ENCODE measurements at regions not wholly inside any gene's neighbourhood (a gene's known extent, or its start where the extent isn't known, plus 50 kb on each side); places are given as distances from the start of the nearest gene placed in this dataset.

DNA sequence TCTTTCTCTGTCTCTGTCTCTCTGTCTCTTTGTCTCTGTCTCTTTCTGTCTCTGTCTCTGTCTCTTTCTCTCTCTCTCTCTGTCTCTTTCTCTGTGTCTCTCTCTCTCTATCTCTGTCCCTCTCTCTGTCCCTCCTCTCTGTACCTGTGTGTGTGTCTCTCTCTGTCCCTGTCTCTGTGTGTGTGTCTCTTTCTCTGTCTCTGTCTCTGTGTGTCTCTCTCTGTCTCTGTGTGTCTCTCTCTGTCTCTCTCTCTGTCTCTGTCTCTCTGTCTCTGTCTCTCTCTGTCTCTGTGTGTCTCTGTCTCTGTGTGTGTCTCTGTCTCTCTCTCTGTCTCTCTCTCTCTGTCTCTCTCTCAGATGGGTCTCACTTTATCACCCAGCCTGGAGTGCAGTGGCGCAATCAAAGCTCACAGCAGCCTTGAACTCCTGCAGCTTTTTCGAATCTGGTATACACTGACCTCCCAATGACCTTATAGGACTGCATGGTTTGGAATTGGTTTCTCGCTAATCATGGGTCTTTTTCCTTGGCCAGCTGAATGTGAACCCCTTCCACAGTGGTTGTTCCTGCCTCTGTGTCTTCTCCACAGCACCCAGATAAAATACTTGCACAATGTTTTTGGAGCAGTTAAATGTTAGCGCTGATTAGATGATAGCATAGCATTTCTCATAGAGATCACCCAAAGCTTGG is 102.6 kb upstream of the KLHL25 start:
- TF ChIP-seq POLR2A (IDR thresholded peaks at IDR 0.05), result no peak
- no peak for TF ChIP-seq POLR2AphosphoS5 (IDR thresholded peaks at IDR 0.05)
- TF ChIP-seq, protein P1, sequence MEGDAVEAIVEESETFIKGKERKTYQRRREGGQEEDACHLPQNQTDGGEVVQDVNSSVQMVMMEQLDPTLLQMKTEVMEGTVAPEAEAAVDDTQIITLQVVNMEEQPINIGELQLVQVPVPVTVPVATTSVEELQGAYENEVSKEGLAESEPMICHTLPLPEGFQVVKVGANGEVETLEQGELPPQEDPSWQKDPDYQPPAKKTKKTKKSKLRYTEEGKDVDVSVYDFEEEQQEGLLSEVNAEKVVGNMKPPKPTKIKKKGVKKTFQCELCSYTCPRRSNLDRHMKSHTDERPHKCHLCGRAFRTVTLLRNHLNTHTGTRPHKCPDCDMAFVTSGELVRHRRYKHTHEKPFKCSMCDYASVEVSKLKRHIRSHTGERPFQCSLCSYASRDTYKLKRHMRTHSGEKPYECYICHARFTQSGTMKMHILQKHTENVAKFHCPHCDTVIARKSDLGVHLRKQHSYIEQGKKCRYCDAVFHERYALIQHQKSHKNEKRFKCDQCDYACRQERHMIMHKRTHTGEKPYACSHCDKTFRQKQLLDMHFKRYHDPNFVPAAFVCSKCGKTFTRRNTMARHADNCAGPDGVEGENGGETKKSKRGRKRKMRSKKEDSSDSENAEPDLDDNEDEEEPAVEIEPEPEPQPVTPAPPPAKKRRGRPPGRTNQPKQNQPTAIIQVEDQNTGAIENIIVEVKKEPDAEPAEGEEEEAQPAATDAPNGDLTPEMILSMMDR (IDR thresholded peaks at IDR 0.05), result no peak
- TF ChIP-seq EP300 (IDR thresholded peaks at IDR 0.05; ENCODE audit: low read depth), result no peak
- WGBS, 2 donors (ENCODE audit: low coverage in 1 of 2), result 69 to 88% methylated on average over 1 to 4 of the region's 4 CpGs
- in situ Hi-C loops (cut with MboI; ENCODE audit: low pct_ligation_motif_present in 1 of 4, low pct_unique_long_range_greater_than_20kb in 1 of 4, low sequenced_read_pairs in 3 of 4) (no loop called here), intact Hi-C loops (cut with DNase I; ENCODE audit: low total_unique reads) (no loop called here)
- Histone ChIP-seq H3K4me1 (no peaks in the 10 kb centered on the region), H3K4me3 (no peak overlapping the region), H3K36me3 (no peaks in the 10 kb centered on the region), H3K27me3 (peaks cover 19% of the 10 kb centered on the region), H3K9me3 (no peaks in the 10 kb centered on the region), H3K27ac (no peak overlapping the region)
- DNase-seq, result no peak

DNA sequence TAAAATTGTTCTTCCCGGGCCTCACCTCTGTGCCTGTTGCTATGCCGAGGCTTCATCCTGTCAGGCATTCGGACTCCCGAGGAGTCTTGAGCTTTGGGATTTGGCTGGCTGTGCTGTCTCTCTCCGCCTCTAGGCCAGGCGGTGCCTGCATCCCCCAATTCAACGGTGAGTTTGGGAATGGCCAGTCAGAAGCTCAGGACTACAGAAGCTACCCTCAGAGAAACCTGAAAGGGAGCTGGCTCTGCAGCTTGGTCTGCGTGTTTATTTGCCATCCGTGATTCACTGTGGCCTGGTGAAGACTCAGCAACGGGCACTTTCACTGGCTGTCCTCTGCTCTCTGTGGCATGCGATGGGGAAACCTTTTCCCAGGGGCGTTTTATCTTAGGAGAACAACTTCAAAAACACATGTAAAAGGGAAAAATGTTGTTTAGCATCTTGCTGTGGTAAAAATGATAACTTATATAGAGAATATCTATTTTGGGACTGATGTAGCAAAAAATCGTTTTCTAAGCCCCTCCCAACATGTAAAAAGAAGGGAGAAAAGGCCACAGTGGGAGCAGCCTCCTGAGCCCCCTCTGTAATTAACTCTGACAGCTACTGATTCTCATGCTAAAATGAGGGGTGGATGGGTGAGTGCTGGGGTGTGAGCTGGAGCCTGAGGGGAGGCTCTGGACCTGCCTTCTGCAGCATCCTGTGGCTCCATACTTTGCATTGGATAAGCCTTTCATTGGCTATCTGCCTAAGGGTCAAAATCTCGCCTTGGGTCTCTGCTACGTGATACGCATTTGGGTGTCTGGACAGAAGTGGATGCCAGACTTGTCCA is 103.4 kb upstream of the KLHL25 start:
- Histone ChIP-seq H3K27ac (no peak overlapping the region), H3K36me3 (no peaks in the 10 kb centered on the region), H3K4me1 (no peaks in the 10 kb centered on the region), H3K9me3 (no peaks in the 10 kb centered on the region), H3K27me3 (peaks cover 16% of the 10 kb centered on the region), H3K4me3 (no peak overlapping the region)
- TF ChIP-seq POLR2A (IDR thresholded peaks at IDR 0.05) (no peak), EP300 (IDR thresholded peaks at IDR 0.05; ENCODE audit: low read depth) (no peak), POLR2AphosphoS5 (IDR thresholded peaks at IDR 0.05) (no peak)
- TF ChIP-seq, protein P1 (IDR thresholded peaks at IDR 0.05), result no peak
- intact Hi-C loops (cut with DNase I; ENCODE audit: low total_unique reads), result no loop called here
- 57% methylated on average over 10 to 16 of the region's 16 CpGs for WGBS, 2 donors (ENCODE audit: low coverage in 1 of 2)
- in situ Hi-C loops (cut with MboI; ENCODE audit: low pct_ligation_motif_present in 1 of 4, low pct_unique_long_range_greater_than_20kb in 1 of 4, low sequenced_read_pairs in 3 of 4), result no loop called here
- no peak for DNase-seq

DNA sequence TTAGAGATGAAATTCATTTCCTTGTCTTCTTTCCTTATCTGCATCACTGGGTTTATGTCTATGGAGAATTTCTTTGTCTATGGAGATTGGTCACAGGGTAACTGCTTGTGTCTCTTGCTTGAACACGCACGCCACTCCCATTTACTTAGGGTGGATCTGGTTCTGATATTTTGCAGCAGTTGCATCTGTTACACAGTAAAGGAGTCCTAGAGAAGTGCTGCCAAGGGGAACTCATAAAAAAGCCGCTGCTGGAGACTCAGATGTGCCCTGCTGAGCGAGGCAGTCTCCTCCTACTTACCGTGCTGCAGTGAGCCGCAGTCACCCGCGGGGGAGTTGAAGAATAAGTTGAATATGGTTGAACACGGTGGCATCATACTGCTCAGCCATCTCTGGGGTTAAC is 105.2 kb upstream of the KLHL25 start:
- H3K27ac ChIP-seq, result no peak overlapping the region
- no peak overlapping the region for H3K4me3 ChIP-seq
- H3K4me1 ChIP-seq, result no peaks in the 10 kb centered on the region
- in situ Hi-C loops (cut with MboI; ENCODE audit: low pct_ligation_motif_present in 1 of 4, low pct_unique_long_range_greater_than_20kb in 1 of 4, low sequenced_read_pairs in 3 of 4) (no loop called here), intact Hi-C loops (cut with DNase I; ENCODE audit: low total_unique reads) (no loop called here)
- WGBS, 2 donors (ENCODE audit: low coverage in 1 of 2), result 21 to 31% methylated on average over 7 to 9 of the region's 9 CpGs
- peaks cover 12% of the 10 kb centered on the region for H3K27me3 ChIP-seq
- no peak for TF ChIP-seq POLR2AphosphoS5 (IDR thresholded peaks at IDR 0.05)
- TF ChIP-seq, protein P1 (IDR thresholded peaks at IDR 0.05), result no peak
- no peak for TF ChIP-seq EP300 (IDR thresholded peaks at IDR 0.05; ENCODE audit: low read depth)
- TF ChIP-seq POLR2A (IDR thresholded peaks at IDR 0.05), result no peak
- no peak for DNase-seq
- H3K36me3 ChIP-seq, result no peaks in the 10 kb centered on the region
- no peaks in the 10 kb centered on the region for H3K9me3 ChIP-seq

DNA sequence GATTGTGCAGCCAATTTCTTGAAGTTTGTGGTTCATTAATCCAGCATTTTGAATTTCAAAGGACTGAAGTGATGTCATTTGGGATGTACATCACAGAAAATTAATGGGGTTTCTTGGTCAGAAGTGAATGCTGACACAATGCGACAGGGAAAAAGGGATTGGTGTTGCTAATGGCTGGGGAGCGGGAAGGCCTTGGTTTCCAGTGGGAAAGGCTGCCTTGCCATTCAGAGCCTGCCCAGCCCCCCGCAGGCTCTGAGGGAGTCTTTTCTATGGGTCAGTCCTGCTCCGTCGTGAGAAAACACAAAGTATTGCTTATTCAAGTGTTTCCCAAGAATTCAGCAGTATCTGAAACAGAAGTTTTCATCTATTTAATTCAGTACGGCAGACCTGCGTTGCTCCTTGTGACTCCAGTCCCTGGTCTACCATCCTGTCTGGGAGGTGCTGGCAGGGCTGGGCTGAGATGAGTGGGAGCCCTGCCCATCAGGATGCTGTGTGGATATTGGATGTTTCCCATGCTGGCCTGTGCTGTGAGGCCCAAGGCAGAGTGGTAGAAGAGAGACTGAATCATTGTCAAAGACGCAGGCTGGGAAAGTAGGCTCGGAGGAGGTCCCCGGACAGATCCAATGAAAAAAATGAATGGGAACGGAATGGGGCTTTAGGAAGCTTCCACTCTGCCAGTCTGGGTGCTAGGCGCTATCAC is 111.2 kb upstream of the KLHL25 start:
- in situ Hi-C loops (cut with MboI; ENCODE audit: low pct_ligation_motif_present in 1 of 4, low pct_unique_long_range_greater_than_20kb in 1 of 4, low sequenced_read_pairs in 3 of 4), result no loop called here
- WGBS, 2 donors (ENCODE audit: low coverage in 1 of 2), result 81 to 84% methylated on average over 7 to 12 of the region's 12 CpGs
- H3K9me3 ChIP-seq, result no peaks in the 10 kb centered on the region
- no peak for DNase-seq
- H3K36me3 ChIP-seq, result no peaks in the 10 kb centered on the region
- H3K27ac ChIP-seq, result no peak overlapping the region
- H3K4me3 ChIP-seq, result no peak overlapping the region
- H3K4me1 ChIP-seq, result no peaks in the 10 kb centered on the region
- H3K27me3 ChIP-seq, result no peaks in the 10 kb centered on the region
- intact Hi-C loops (cut with DNase I; ENCODE audit: low total_unique reads), result no loop called here
- TF ChIP-seq, protein P1 (IDR thresholded peaks at IDR 0.05), result no peak
- no peak for TF ChIP-seq POLR2AphosphoS5 (IDR thresholded peaks at IDR 0.05)
- no peak for TF ChIP-seq EP300 (IDR thresholded peaks at IDR 0.05; ENCODE audit: low read depth)
- TF ChIP-seq POLR2A (IDR thresholded peaks at IDR 0.05), result no peak
